ENCODE measurements at regions not wholly inside any gene's neighbourhood (a gene's known extent, or its start where the extent isn't known, plus 50 kb on each side); places are given as distances from the start of the nearest gene placed in this dataset.

GRCh38 chr2:6562771-6563170 lies 302.9 kb downstream of the CMPK2 start:
- TF ChIP-seq EP300 (IDR thresholded peaks at IDR 0.05) = no peak
- no peak for TF ChIP-seq CTCF (IDR thresholded peaks at IDR 0.05)
- no peak for TF ChIP-seq POLR2A (IDR thresholded peaks at IDR 0.05)
